ENCODE measurements at regions not wholly inside any gene's neighbourhood (a gene's known extent, or its start where the extent isn't known, plus 50 kb on each side); places are given as distances from the start of the nearest gene placed in this dataset.
A peak's percentile ranks its signal among the peaks of the same experiment; 100 is the strongest.

DNA sequence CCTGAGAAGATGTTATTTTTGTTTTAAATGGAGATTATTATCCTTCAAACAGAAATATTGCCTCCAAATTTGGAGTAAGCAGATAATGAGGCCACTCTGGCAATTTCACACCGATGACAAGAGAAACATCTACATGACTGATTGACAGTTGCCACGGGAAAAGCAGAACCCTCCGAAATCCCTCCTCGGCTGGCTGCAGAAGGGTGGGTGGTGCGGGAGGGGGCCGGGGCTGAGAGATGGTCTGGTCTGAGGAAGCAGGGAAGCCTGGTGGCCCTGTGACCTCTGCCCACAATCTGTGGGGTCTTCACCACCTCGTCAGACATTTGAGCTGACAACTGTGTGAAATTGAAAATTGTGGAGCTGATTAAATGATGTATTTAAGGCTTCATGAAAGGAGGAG is 503.2 kb downstream of the MN1 start:
- 38% methylated on average over 7 of the region's 7 CpGs for WGBS
- H2BK120ac ChIP-seq (ENCODE audit: low read depth, low read length), result peak overlapping the region; percentile 11

DNA sequence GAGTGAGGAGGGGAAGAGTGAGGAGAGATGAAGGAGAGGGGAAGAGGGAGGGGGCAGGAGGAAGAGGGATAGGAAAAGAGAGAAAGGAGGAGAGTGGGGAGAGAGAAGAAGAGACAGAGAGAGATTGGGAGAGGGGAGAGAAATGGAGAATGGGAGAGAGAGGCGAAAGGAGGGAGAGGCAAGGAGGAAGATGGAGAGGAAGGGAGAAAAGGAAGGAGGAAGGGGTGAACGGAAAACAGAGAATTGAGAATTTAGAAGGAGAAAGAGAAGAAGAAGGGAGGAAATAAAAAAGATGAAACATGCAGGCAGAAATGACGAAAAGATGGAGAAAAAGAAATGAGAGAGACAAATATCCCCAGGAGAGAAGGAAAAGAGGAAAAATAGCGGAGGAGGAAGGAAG is 502.8 kb downstream of the MN1 start:
- Histone ChIP-seq H2AK5ac (ENCODE audit: low read length, severe bottlenecking) (no peak overlapping the region), H3K14ac (ENCODE audit: low read length in 2 of 2) (peak overlapping the region in 1 of 2 experiments; percentile 22)

More for the DNA sequence above, 503.2 kb downstream of the MN1 start:
- no peak overlapping the region for H2BK15ac ChIP-seq (ENCODE audit: low read depth, poor library complexity, severe bottlenecking)
- no peak overlapping the region for H3K4me2 ChIP-seq (ENCODE audit: low read length, poor library complexity, severe bottlenecking)
- peak overlapping the region; percentile 41 for H4K91ac ChIP-seq (ENCODE audit: low read length)
- H3K9me3 ChIP-seq (ENCODE audit: control insufficient read depth, low read length), result no peaks in the 10 kb centered on the region
- no peak overlapping the region for H3K14ac ChIP-seq (ENCODE audit: low read length in 2 of 2)
- H2BK12ac ChIP-seq (ENCODE audit: low read length in 2 of 2), result peak overlapping the region in 1 of 2 experiments; percentile 70
- H3K79me1 ChIP-seq (replicated peaks; ENCODE audit: low read length, poor library complexity, severe bottlenecking), result no peaks in the 10 kb centered on the region
- peaks cover 6% of the 10 kb centered on the region for H3K4me1 ChIP-seq (ENCODE audit: control insufficient read depth, insufficient read depth, low read depth, low read length)
- peaks cover 0 to 81% of the 10 kb centered on the region in 2 experiments for H3K27me3 ChIP-seq (ENCODE audit: control insufficient read depth in 1 of 2, insufficient read depth in 1 of 2, low read length in 2 of 2)
- H3K18ac ChIP-seq (ENCODE audit: low read depth in 1 of 2, low read length in 2 of 2), result peak overlapping the region; percentile 4 to 59
- no peak overlapping the region for H3K9ac ChIP-seq (ENCODE audit: low read length)
- H2AK5ac ChIP-seq (ENCODE audit: low read length, severe bottlenecking), result no peak overlapping the region
- peak overlapping the region in 1 of 2 experiments; percentile 77 for H3K4ac ChIP-seq (ENCODE audit: low read depth in 1 of 2, low read length in 2 of 2)
- H4K8ac ChIP-seq (ENCODE audit: low read length), result peak overlapping the region; percentile 72
- DNase-seq, result no peak
- no peak overlapping the region for H3K23ac ChIP-seq (ENCODE audit: low read length in 2 of 2)
- no peaks in the 10 kb centered on the region for H3K36me3 ChIP-seq (ENCODE audit: control insufficient read depth in 1 of 2, insufficient read depth in 2 of 2, low read depth in 1 of 2, low read length in 2 of 2)
- H2AFZ ChIP-seq (ENCODE audit: low read depth, low read length), result no peak overlapping the region
- H3K4me3 ChIP-seq (ENCODE audit: insufficient read depth in 1 of 2, low read depth in 1 of 2, low read length in 2 of 2), result no peak overlapping the region
- no peak overlapping the region for H2BK5ac ChIP-seq (ENCODE audit: low read depth, low read length, poor library complexity, severe bottlenecking)
- no peak overlapping the region for H3K27ac ChIP-seq (ENCODE audit: low read length, poor library complexity, severe bottlenecking)

GRCh38 chr22:27299181-27300085 is 502.1 kb downstream of the MN1 start:
- H3K4me2 ChIP-seq (ENCODE audit: low read length, poor library complexity, severe bottlenecking), result peak overlapping the region; percentile 8
- H2AK5ac ChIP-seq (ENCODE audit: low read length, severe bottlenecking), result peak overlapping the region; percentile 44
- peak overlapping the region in 1 of 2 experiments; percentile 74 for H2BK12ac ChIP-seq (ENCODE audit: low read length in 2 of 2)
- H3K4ac ChIP-seq (ENCODE audit: low read depth in 1 of 2, low read length in 2 of 2), result peak overlapping the region in 1 of 2 experiments; percentile 44
- DNase-seq, result no peak
- no peak overlapping the region for H2BK120ac ChIP-seq (ENCODE audit: low read depth, low read length)
- no peak overlapping the region for H3K23ac ChIP-seq (ENCODE audit: low read length in 2 of 2)
- peak overlapping the region; percentile 80 for H2BK15ac ChIP-seq (ENCODE audit: low read depth, poor library complexity, severe bottlenecking)
- H3K27ac ChIP-seq (ENCODE audit: low read length, poor library complexity, severe bottlenecking), result no peak overlapping the region
- H3K27me3 ChIP-seq (ENCODE audit: control insufficient read depth in 1 of 2, insufficient read depth in 1 of 2, low read length in 2 of 2), result peaks cover 0 to 74% of the 10 kb centered on the region in 2 experiments
- peak overlapping the region in 1 of 2 experiments; percentile 52 for H3K4me3 ChIP-seq (ENCODE audit: insufficient read depth in 1 of 2, low read depth in 1 of 2, low read length in 2 of 2)
- H3K4me1 ChIP-seq (ENCODE audit: control insufficient read depth, insufficient read depth, low read depth, low read length), result peaks cover 6% of the 10 kb centered on the region
- H3K18ac ChIP-seq (ENCODE audit: low read depth in 1 of 2, low read length in 2 of 2), result peak overlapping the region; percentile 35 to 88
- no peaks in the 10 kb centered on the region for H3K9me3 ChIP-seq (ENCODE audit: control insufficient read depth, low read length)
- peak overlapping the region; percentile 74 for H2AFZ ChIP-seq (ENCODE audit: low read depth, low read length)
- H3K9ac ChIP-seq (ENCODE audit: low read length), result peak overlapping the region; percentile 15
- H3K79me1 ChIP-seq (replicated peaks; ENCODE audit: low read length, poor library complexity, severe bottlenecking), result no peaks in the 10 kb centered on the region
- peak overlapping the region; percentile 91 for H4K8ac ChIP-seq (ENCODE audit: low read length)
- no peak overlapping the region for H2BK5ac ChIP-seq (ENCODE audit: low read depth, low read length, poor library complexity, severe bottlenecking)
- no peaks in the 10 kb centered on the region for H3K36me3 ChIP-seq (ENCODE audit: control insufficient read depth in 1 of 2, insufficient read depth in 2 of 2, low read depth in 1 of 2, low read length in 2 of 2)
- WGBS, result 51% methylated on average over 27 of the region's 33 CpGs
- H4K91ac ChIP-seq (ENCODE audit: low read length), result peak overlapping the region; percentile 67
- H3K14ac ChIP-seq (ENCODE audit: low read length in 2 of 2), result peak overlapping the region in 1 of 2 experiments; percentile 44

More for the DNA sequence above, 502.8 kb downstream of the MN1 start:
- no peak overlapping the region for H2BK5ac ChIP-seq (ENCODE audit: low read depth, low read length, poor library complexity, severe bottlenecking)
- peak overlapping the region in 1 of 2 experiments; percentile 74 for H2BK12ac ChIP-seq (ENCODE audit: low read length in 2 of 2)
- peak overlapping the region; percentile 15 for H3K9ac ChIP-seq (ENCODE audit: low read length)
- H2AFZ ChIP-seq (ENCODE audit: low read depth, low read length), result no peak overlapping the region
- no peaks in the 10 kb centered on the region for H3K36me3 ChIP-seq (ENCODE audit: control insufficient read depth in 1 of 2, insufficient read depth in 2 of 2, low read depth in 1 of 2, low read length in 2 of 2)
- H3K4me3 ChIP-seq (ENCODE audit: insufficient read depth in 1 of 2, low read depth in 1 of 2, low read length in 2 of 2), result peak overlapping the region in 1 of 2 experiments; percentile 52
- no peak overlapping the region for H3K23ac ChIP-seq (ENCODE audit: low read length in 2 of 2)
- peaks cover 6% of the 10 kb centered on the region for H3K4me1 ChIP-seq (ENCODE audit: control insufficient read depth, insufficient read depth, low read depth, low read length)
- no peak overlapping the region for H2BK15ac ChIP-seq (ENCODE audit: low read depth, poor library complexity, severe bottlenecking)
- peak overlapping the region in 1 of 2 experiments; percentile 77 for H3K4ac ChIP-seq (ENCODE audit: low read depth in 1 of 2, low read length in 2 of 2)
- H2BK120ac ChIP-seq (ENCODE audit: low read depth, low read length), result peak overlapping the region; percentile 11
- H3K9me3 ChIP-seq (ENCODE audit: control insufficient read depth, low read length), result no peaks in the 10 kb centered on the region
- peaks cover 0 to 77% of the 10 kb centered on the region in 2 experiments for H3K27me3 ChIP-seq (ENCODE audit: control insufficient read depth in 1 of 2, insufficient read depth in 1 of 2, low read length in 2 of 2)
- no peak overlapping the region for H3K27ac ChIP-seq (ENCODE audit: low read length, poor library complexity, severe bottlenecking)
- 63% methylated on average over 4 of the region's 4 CpGs for WGBS
- no peaks in the 10 kb centered on the region for H3K79me1 ChIP-seq (replicated peaks; ENCODE audit: low read length, poor library complexity, severe bottlenecking)
- H3K4me2 ChIP-seq (ENCODE audit: low read length, poor library complexity, severe bottlenecking), result no peak overlapping the region
- peak overlapping the region; percentile 4 to 59 for H3K18ac ChIP-seq (ENCODE audit: low read depth in 1 of 2, low read length in 2 of 2)
- H4K8ac ChIP-seq (ENCODE audit: low read length), result no peak overlapping the region
- H4K91ac ChIP-seq (ENCODE audit: low read length), result no peak overlapping the region
- DNase-seq, result no peak
